LHCN-M2 (cell line): ENCODE measurements at regions not wholly inside any gene's neighbourhood (a gene's known extent, or its start where the extent isn't known, plus 50 kb on each side); places are given as distances from the start of the nearest gene placed in this dataset.

Experiments used
- DNase-seq: peaks from one replicate; pipeline ENCODE4 v3.0.0-alpha.2; 2012; ENCODE audit warnings: low read depth

GRCh38 chr5:144864118-144864517, 693.4 kb downstream of the KCTD16 start:
- no peak for DNase-seq

- DNase-seq, result no peak
These were observed 686.8 kb downstream of the KCTD16 start for GRCh38 chr5:144857454-144857853.

- no peak for DNase-seq
These were observed 673.4 kb downstream of the KCTD16 start for GRCh38 chr5:144844086-144844485.

DNA sequence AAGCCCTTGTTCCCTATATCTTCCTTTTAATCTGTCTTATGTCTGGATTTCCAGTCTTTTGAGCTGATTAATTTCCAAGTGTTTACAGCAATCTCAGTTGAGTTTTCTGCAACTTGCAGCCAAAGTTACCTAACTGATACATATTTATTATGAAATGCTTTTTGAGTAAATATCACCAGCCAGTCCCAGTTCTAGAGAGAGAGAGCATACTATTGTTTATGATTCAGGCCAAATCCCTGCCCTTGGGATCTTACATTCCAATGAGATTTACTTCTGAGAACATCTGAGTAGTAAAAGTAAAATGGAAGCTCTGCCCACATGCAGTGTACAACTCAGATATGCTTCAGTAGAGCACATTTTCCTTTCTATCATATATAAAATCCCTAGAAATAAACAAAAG, 661.7 kb downstream of the KCTD16 start:
- DNase-seq, result peak; percentile 33

- no peak for DNase-seq
These were observed 661.0 kb downstream of the KCTD16 start for GRCh38 chr5:144831650-144832049.

- no peak for DNase-seq
These were observed 651.8 kb downstream of the KCTD16 start for GRCh38 chr5:144822503-144822902.

- no peak for DNase-seq
These were observed 649.6 kb downstream of the KCTD16 start for GRCh38 chr5:144820278-144820677.

DNA sequence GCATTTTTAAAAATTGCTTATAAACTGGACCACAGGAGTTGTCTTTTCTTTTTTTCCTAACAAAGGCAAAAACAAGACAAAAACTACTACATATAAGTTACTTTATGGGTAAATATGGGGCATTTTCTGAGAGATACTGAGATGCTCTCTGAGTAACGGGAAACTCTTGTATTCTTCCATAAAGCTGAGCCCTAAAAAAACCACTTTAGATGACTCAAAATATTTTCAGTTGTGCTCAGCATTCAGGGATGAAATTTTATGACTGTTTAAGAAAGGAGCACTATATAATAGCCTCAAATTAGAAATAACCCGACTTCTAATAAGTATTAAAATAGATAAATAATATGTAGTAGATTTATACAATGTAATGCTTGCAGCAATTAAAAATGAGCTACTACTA, 644.5 kb downstream of the KCTD16 start:
- peak; percentile 38 for DNase-seq

GRCh38 chr5:144812763-144813162, 642.1 kb downstream of the KCTD16 start:
- DNase-seq, result peak; percentile 95

DNA sequence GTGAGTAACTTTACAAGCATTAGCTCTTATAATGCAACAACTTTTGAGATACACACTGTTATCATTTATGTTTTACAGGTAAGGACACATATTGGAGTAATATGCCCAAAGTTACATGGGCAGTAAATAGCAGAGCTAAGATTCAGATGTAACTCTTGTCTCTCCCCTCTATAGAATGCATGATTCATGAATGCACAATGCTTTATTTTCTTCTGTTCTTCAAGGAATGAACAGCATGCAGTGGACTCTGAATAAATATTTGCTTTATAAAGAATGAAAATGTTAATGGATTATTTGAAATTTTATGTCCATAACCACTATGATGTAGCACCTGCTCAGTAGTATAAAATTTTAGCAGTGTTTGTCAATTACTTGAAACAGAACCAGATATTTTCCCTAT, 629.5 kb downstream of the KCTD16 start:
- DNase-seq, result no peak

DNA sequence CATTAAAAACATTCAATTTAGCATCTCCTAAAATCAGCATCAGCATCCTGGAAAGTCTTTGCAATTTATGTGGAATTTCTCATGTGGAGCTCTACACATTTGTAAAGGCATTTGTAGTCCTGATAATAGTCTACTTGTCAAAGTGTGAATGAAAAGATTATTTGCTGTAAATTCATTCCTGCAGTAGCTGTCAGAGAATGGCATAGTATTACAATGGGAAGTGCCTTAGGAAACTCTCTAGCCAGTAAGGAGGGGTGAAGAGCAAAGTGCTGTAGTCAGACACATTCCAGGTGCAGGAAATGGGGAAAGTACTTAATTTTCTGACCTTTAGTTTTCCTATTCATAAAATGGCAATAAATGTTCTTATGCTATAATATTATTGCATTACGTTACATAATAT, 627.9 kb downstream of the KCTD16 start:
- no peak for DNase-seq

DNA sequence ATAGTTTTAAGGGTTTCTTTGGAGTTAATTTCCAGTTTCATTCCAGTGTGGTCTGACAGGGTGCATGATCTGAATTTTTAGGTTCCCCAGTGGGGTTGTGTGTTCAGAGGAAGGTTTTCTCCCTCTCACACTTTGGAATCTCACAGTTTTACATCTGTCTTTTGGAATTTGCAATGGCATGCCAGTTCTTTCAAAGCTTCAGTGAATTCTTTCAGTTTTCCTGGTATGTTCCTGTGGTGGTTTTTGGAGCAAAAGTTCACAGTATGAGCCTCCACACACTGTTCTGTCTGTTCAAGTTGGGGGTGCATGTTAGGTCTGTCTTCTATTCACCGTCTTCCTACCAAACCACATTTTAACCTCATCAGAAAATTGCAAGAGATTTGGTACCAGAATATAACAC, 624.2 kb downstream of the KCTD16 start:
- DNase-seq, result peak; percentile 65

GRCh38 chr5:144788556-144788955, 617.9 kb downstream of the KCTD16 start:
- DNase-seq, result no peak

GRCh38 chr5:144788046-144788445, 617.4 kb downstream of the KCTD16 start:
- DNase-seq, result no peak

GRCh38 chr5:144779368-144779767, 608.7 kb downstream of the KCTD16 start:
- peak; percentile 8 for DNase-seq

GRCh38 chr5:144778561-144778960, 607.9 kb downstream of the KCTD16 start:
- DNase-seq, result no peak

GRCh38 chr5:144774197-144774596, 603.5 kb downstream of the KCTD16 start:
- DNase-seq, result no peak

GRCh38 chr5:144773628-144774027, 603.0 kb downstream of the KCTD16 start:
- no peak for DNase-seq

DNA sequence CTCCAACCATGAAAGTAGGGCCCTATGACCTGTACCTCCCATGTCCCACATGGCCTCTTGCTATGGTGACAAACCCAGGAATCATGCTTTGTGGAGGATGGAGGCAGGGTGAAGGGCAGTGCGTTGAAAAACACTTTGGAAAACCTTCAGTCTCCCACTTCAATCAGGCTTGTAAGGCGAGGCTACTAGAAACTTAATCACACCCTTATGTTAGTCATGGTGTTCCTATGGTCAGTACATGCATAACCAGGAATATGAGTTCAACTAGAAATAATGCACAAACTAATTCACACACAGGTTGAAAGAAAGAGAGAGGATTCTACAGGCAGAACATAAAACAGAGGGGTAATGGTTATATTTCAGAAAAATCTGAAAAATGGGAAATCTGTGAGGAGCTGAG, 601.1 kb downstream of the KCTD16 start:
- no peak for DNase-seq

GRCh38 chr5:144742361-144742760, 571.7 kb downstream of the KCTD16 start:
- no peak for DNase-seq

- DNase-seq, result no peak
These were observed 561.1 kb downstream of the KCTD16 start for GRCh38 chr5:144731786-144732185.

- no peak for DNase-seq
These were observed 541.4 kb downstream of the KCTD16 start for GRCh38 chr5:144712090-144712489.

DNA sequence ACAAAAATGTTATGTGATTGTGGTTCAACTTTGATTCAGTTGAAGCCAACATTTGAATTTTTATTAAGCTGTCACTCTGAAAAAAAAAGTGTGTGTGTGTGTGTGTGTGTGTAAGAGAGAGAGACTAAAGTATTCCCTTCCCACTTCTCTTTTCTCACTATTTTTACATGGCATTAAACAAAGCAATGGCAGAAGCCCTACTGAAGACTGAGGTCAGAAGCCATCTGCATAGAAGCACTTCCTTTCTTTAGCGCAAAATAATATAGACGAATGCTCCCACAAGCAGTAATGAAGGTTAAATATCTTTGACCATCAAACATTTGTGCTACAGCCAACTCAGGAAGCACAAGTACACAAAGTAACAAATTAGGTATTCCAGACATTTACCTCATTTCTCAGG, 540.5 kb downstream of the KCTD16 start:
- no peak for DNase-seq

DNA sequence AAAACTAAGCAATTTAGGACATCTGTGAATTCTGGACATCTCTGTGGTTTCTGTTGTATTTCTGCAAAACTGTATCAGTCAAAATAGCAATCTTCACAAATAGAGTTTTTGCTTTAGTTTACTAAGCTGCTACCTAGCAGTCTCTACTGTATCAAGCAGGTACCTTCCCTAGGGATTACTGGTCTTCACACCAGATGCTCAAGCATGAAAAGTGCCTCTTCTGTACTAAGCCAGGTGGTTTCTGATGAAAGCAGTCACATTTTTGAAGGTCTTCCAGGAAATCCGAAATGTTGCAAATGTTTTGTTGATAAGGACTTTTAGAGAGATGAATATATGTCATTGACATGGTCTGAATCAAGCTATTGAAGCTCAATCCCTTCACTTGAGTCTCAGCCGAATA, 540.0 kb downstream of the KCTD16 start:
- no peak for DNase-seq

DNA sequence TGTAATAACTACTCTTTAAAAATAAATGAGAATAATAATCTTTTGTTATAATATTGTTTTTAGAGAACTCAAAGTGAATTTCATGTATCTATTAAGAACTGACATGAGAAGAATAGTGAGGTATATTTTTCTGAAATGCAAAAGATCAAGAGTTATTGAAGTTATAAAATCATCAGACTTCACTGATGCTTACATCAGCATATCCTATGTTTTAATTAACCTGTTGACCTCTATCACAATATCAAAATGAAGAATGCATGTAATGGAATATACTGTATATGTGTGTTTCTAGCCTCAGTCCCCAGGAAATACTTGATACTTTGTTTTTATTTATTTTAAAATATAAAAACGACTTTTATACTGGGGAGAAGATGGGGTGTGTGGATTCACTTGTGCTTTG, 533.1 kb downstream of the KCTD16 start:
- no peak for DNase-seq
